Hepatocyte (in vitro differentiated cells): ENCODE measurements at regions not wholly inside any gene's neighbourhood (a gene's known extent, or its start where the extent isn't known, plus 50 kb on each side); places are given as distances from the start of the nearest gene placed in this dataset.

Experiments used
- EZH2 ChIP-seq: fragments of 200-600 bp; sonication (generic); IDR thresholded peaks from 2 replicates; pipeline ENCODE4 v1.6.1; 2016; ENCODE audit warnings: antibody characterized with exemption, mild to moderate bottlenecking, borderline replicate concordance
- EZH2phosphoT487 ChIP-seq: fragments of 200-600 bp; sonication (generic); IDR thresholded peaks from one replicate; pipeline ENCODE4 v1.6.1; 2018; ENCODE audit warnings: antibody characterized with exemption, mild to moderate bottlenecking, low read depth, moderate library complexity; ENCODE audit not compliant: unreplicated experiment, severe bottlenecking
- TF ChIP-seq, protein P1 (sequence below): fragments of 200-600 bp; sonication (generic); IDR thresholded peaks from 2 replicates; pipeline ENCODE4 v1.5.1; 2016; ENCODE audit warnings: antibody characterized with exemption, mild to moderate bottlenecking; ENCODE audit not compliant: poor library complexity

DNA sequence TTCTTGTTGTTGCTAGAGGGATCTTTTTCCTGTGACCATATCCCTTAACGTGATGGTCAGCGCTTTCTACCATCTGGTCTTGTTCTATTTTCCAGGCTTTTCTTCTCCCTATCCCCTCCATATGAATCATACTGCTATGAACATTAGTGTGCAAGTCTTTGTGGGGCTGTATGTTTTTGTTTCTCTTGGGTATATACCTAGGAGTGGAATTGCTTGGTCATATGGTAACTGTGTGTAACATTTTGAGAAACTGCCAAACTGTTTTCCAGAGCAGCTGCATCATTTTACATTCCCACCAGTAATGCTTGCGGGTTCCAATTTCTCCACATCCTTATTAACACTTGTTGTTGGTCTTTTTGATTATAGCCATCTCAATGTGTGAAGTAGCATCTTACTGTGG, 121.4 kb downstream of the SPRY1 start:
- TF ChIP-seq, protein P1, sequence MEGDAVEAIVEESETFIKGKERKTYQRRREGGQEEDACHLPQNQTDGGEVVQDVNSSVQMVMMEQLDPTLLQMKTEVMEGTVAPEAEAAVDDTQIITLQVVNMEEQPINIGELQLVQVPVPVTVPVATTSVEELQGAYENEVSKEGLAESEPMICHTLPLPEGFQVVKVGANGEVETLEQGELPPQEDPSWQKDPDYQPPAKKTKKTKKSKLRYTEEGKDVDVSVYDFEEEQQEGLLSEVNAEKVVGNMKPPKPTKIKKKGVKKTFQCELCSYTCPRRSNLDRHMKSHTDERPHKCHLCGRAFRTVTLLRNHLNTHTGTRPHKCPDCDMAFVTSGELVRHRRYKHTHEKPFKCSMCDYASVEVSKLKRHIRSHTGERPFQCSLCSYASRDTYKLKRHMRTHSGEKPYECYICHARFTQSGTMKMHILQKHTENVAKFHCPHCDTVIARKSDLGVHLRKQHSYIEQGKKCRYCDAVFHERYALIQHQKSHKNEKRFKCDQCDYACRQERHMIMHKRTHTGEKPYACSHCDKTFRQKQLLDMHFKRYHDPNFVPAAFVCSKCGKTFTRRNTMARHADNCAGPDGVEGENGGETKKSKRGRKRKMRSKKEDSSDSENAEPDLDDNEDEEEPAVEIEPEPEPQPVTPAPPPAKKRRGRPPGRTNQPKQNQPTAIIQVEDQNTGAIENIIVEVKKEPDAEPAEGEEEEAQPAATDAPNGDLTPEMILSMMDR, result no peak
- no peak for TF ChIP-seq EZH2
- TF ChIP-seq EZH2phosphoT487, result no peak
